ENCODE measurements at regions not wholly inside any gene's neighbourhood (a gene's known extent, or its start where the extent isn't known, plus 50 kb on each side); places are given as distances from the start of the nearest gene placed in this dataset.

GRCh38 chr9:81844131-81844567 is 84.1 kb upstream of the SPATA31D4 start:
- TF ChIP-seq CTCF (IDR thresholded peaks at IDR 0.05; ENCODE audit: insufficient read depth, low read depth, low read length, missing control alignments) = no peak
- no peak overlapping the region for H3K4me3 ChIP-seq (ENCODE audit: low read length)
- peak; percentile 29 for DNase-seq (ENCODE audit: low read depth)

- DNase-seq (ENCODE audit: low read depth) = no peak
- no peak for TF ChIP-seq CTCF (IDR thresholded peaks at IDR 0.05; ENCODE audit: insufficient read depth, low read depth, low read length, missing control alignments)
- no peak overlapping the region for H3K4me3 ChIP-seq (ENCODE audit: low read length)
Measured at GRCh38 chr9:81847181-81847915, 80.9 kb upstream of the SPATA31D4 start.

GRCh38 chr9:81848472-81848871 is 79.8 kb upstream of the SPATA31D4 start:
- TF ChIP-seq CTCF (IDR thresholded peaks at IDR 0.05; ENCODE audit: insufficient read depth, low read depth, low read length, missing control alignments) = peak; percentile 48

GRCh38 chr9:81849631-81850259 is 78.5 kb upstream of the SPATA31D4 start:
- TF ChIP-seq CTCF (IDR thresholded peaks at IDR 0.05; ENCODE audit: insufficient read depth, low read depth, low read length, missing control alignments) = no peak
- H3K4me3 ChIP-seq (ENCODE audit: low read length) = no peak overlapping the region
- DNase-seq (ENCODE audit: low read depth) = peak; percentile 48

More at GRCh38 chr9:81848472-81848871, 79.8 kb upstream of the SPATA31D4 start:
- peak; percentile 42 for DNase-seq (ENCODE audit: low read depth)
- H3K4me3 ChIP-seq (ENCODE audit: low read length) = no peak overlapping the region

- no peak for TF ChIP-seq CTCF (IDR thresholded peaks at IDR 0.05; ENCODE audit: insufficient read depth, low read depth, low read length, missing control alignments)
- no peak for DNase-seq (ENCODE audit: low read depth)
Measured at GRCh38 chr9:81850724-81851123, 77.5 kb upstream of the SPATA31D4 start.

GRCh38 chr9:81851340-81851739 is 76.9 kb upstream of the SPATA31D4 start:
- DNase-seq (ENCODE audit: low read depth) = no peak
- H3K4me3 ChIP-seq (ENCODE audit: low read length) = no peak overlapping the region
- TF ChIP-seq CTCF (IDR thresholded peaks at IDR 0.05; ENCODE audit: insufficient read depth, low read depth, low read length, missing control alignments) = no peak

More at GRCh38 chr9:81850724-81851123, 77.5 kb upstream of the SPATA31D4 start:
- no peak overlapping the region for H3K4me3 ChIP-seq (ENCODE audit: low read length)
